ENCODE measurements at regions not wholly inside any gene's neighbourhood (a gene's known extent, or its start where the extent isn't known, plus 50 kb on each side); places are given as distances from the start of the nearest gene placed in this dataset.
A peak's percentile ranks its signal among the peaks of the same experiment; 100 is the strongest.

- DNase-seq (ENCODE audit: low read depth), result no peak
- H3K4me3 ChIP-seq (ENCODE audit: low read depth, low read length), result no peak overlapping the region
- TF ChIP-seq CTCF (conservative IDR thresholded peaks at IDR 0.05; ENCODE audit: low read depth, low read length), result no peak
Measured at GRCh38 chr1:4971666-4972065, 317.3 kb downstream of the AJAP1 start.

GRCh38 chr1:4970532-4970931 lies 316.1 kb downstream of the AJAP1 start:
- H3K4me3 ChIP-seq (ENCODE audit: low read depth, low read length), result no peak overlapping the region
- DNase-seq (ENCODE audit: low read depth), result no peak
- no peak for TF ChIP-seq CTCF (conservative IDR thresholded peaks at IDR 0.05; ENCODE audit: low read depth, low read length)

GRCh38 chr1:4969556-4970129 lies 315.2 kb downstream of the AJAP1 start:
- no peak for TF ChIP-seq CTCF (conservative IDR thresholded peaks at IDR 0.05; ENCODE audit: low read depth, low read length)
- no peak overlapping the region for H3K4me3 ChIP-seq (ENCODE audit: low read depth, low read length)
- no peak for DNase-seq (ENCODE audit: low read depth)

GRCh38 chr1:4965346-4966075 lies 311.1 kb downstream of the AJAP1 start:
- no peak for DNase-seq (ENCODE audit: low read depth)
- H3K4me3 ChIP-seq (ENCODE audit: low read depth, low read length), result no peak overlapping the region
- no peak for TF ChIP-seq CTCF (conservative IDR thresholded peaks at IDR 0.05; ENCODE audit: low read depth, low read length)

GRCh38 chr1:4964634-4965345 lies 310.4 kb downstream of the AJAP1 start:
- TF ChIP-seq CTCF (conservative IDR thresholded peaks at IDR 0.05; ENCODE audit: low read depth, low read length), result no peak
- no peak overlapping the region for H3K4me3 ChIP-seq (ENCODE audit: low read depth, low read length)
- DNase-seq (ENCODE audit: low read depth), result no peak

GRCh38 chr1:4963251-4963650 lies 308.8 kb downstream of the AJAP1 start:
- no peak for TF ChIP-seq CTCF (conservative IDR thresholded peaks at IDR 0.05; ENCODE audit: low read depth, low read length)
- peak overlapping the region; percentile 31 for H3K4me3 ChIP-seq (ENCODE audit: low read depth, low read length)
- DNase-seq (ENCODE audit: low read depth), result peak; percentile 73

Data from epithelial cell of proximal tubule (primary cell).